Gastrocnemius medialis (tissue), 4 donors: ENCODE measurements at regions not wholly inside any gene's neighbourhood (a gene's known extent, or its start where the extent isn't known, plus 50 kb on each side); places are given as distances from the start of the nearest gene placed in this dataset.

Experiments
- CTCF ChIP-seq, 5 experiments: fragments of 450-650 bp in 3 of 5; fragments of 200-600 bp in 2 of 5; sonication (generic) in 2 of 5; IDR thresholded peaks in 4 of 5; conservative IDR thresholded peaks in 1 of 5; 1 replicate in 4 of 5; 2 replicates in 1 of 5; pipeline ENCODE4 v1.5.1; 2016 to 2019; ENCODE audit warnings: antibody characterized with exemption in 5 of 5, mild to moderate bottlenecking in 3 of 5, moderate library complexity in 3 of 5
- POLR2A ChIP-seq, 2 donors: fragments of 450-650 bp; IDR thresholded peaks; one replicate each; pipeline ENCODE4 v1.6.1; 2017; ENCODE audit warnings: antibody characterized with exemption in 2 of 2, mild to moderate bottlenecking in 2 of 2, moderate library complexity in 2 of 2

- TF ChIP-seq CTCF (IDR thresholded peaks at IDR 0.05 in 4 of 5, conservative IDR thresholded peaks at IDR 0.05 in 1 of 5) (no peak), POLR2A (IDR thresholded peaks at IDR 0.05) (no peak)
Observed at GRCh38 chr1:239288820-239289554, 97.4 kb upstream of the CHRM3 start.
